ENCODE measurements at regions not wholly inside any gene's neighbourhood (a gene's known extent, or its start where the extent isn't known, plus 50 kb on each side); places are given as distances from the start of the nearest gene placed in this dataset.

- TF ChIP-seq CTCF (IDR thresholded peaks at IDR 0.05 in 8 of 11, conservative IDR thresholded peaks at IDR 0.05 in 3 of 11) (no peak), POLR2A (IDR thresholded peaks at IDR 0.05) (no peak)
These were observed 91.1 kb downstream of the TMEM47 start for GRCh38 chrX:34565981-34566380.

Data from spleen (tissue), 7 donors.